ENCODE measurements at regions not wholly inside any gene's neighbourhood (a gene's known extent, or its start where the extent isn't known, plus 50 kb on each side); places are given as distances from the start of the nearest gene placed in this dataset.

GRCh38 chr2:238591732-238592131 is 165.0 kb downstream of the ASB1 start:
- Histone ChIP-seq H3K4me1 (ENCODE audit: control insufficient read depth in 4 of 4, insufficient read depth in 4 of 4, low read length in 3 of 4) (no peaks in the 10 kb centered on the region), H3K9ac (ENCODE audit: low read depth in 1 of 2, low read length in 2 of 2) (no peak overlapping the region), H3K9me3 (ENCODE audit: control insufficient read depth in 4 of 4, low read length in 3 of 4) (no peaks in the 10 kb centered on the region), H3K27ac (ENCODE audit: low read depth in 1 of 2, low read length in 2 of 2) (no peak overlapping the region), H3K36me3 (ENCODE audit: control insufficient read depth in 4 of 4, insufficient read depth in 3 of 4, low read depth in 1 of 4, low read length in 3 of 4) (no peaks in the 10 kb centered on the region), H3K4me3 (ENCODE audit: low read depth in 1 of 3, low read length in 3 of 3) (no peak overlapping the region), H3K27me3 (ENCODE audit: control insufficient read depth in 4 of 4, insufficient read depth in 4 of 4, low read length in 3 of 4) (no peaks in the 10 kb centered on the region)
- no peak for DNase-seq (ENCODE audit: low spot score)
- TF ChIP-seq RXRA (IDR thresholded peaks at IDR 0.05) (no peak), ATF3 (IDR thresholded peaks at IDR 0.05) (no peak), HNF4G (IDR thresholded peaks at IDR 0.05) (no peak), JUND (IDR thresholded peaks at IDR 0.05) (no peak), YY1 (IDR thresholded peaks at IDR 0.05) (no peak), CTCF (IDR thresholded peaks at IDR 0.05; ENCODE audit: low read depth, low read length, missing input control) (no peak), FOXA2 (IDR thresholded peaks at IDR 0.05) (no peak), NR2F2 (IDR thresholded peaks at IDR 0.05) (no peak), HNF4A (conservative IDR thresholded peaks at IDR 0.05) (no peak), REST (IDR thresholded peaks at IDR 0.05) (no peak), TAF1 (conservative IDR thresholded peaks at IDR 0.05) (no peak), GABPA (IDR thresholded peaks at IDR 0.05 in 1 of 2, conservative IDR thresholded peaks at IDR 0.05 in 1 of 2) (no peak), EGR1 (IDR thresholded peaks at IDR 0.05; ENCODE audit: low read depth in 2 of 2) (no peak), SP1 (IDR thresholded peaks at IDR 0.05) (no peak), MAX (IDR thresholded peaks at IDR 0.05) (no peak), RAD21 (IDR thresholded peaks at IDR 0.05) (no peak), ZBTB33 (IDR thresholded peaks at IDR 0.05) (no peak), FOXA1 (IDR thresholded peaks at IDR 0.05) (no peak)
- 9% methylated on average over 2 of the region's 2 CpGs for WGBS
